Heart left ventricle (tissue), 13 donors: ENCODE measurements at regions not wholly inside any gene's neighbourhood (a gene's known extent, or its start where the extent isn't known, plus 50 kb on each side); places are given as distances from the start of the nearest gene placed in this dataset.

Experiments
- CTCF ChIP-seq, 12 donors: fragments of 200-600 bp; sonication (generic) in 4 of 12; IDR thresholded peaks; one replicate each; pipeline versions ENCODE4 v1.5.0 to v1.8.0; 2018 to 2022; ENCODE audit warnings: antibody characterized with exemption in 12 of 12, mild to moderate bottlenecking in 5 of 12
- POLR2A ChIP-seq, 2 donors: fragments of 450-650 bp; IDR thresholded peaks; one replicate each; pipeline ENCODE4 v1.6.1; 2017; ENCODE audit warnings: antibody characterized with exemption in 2 of 2, mild to moderate bottlenecking in 2 of 2, moderate library complexity in 2 of 2
- donor health status: ischemic (EF 13 %, LVEDD 7.1; RV severe dilation, severe dysfunction).
- donor health status: DM: no; HTN: yes; CAD: no.
- donor health status: DM: no; HTN: no; CAD: no.
- donor health status: ischemic (EF 25% LVEDD 6.9; RV normal size, moderate dysfunction).
- donor health status: ischemic (EF 25% LVEDD 5.7; RV mildly dilated, moderate dysfunction).
- donor health status: ischemic (EF 35%, LVEDD 5.7; RV mildly dilated, moderate dysfunction).
- donor health status: nonischemic (EF 11% LVEDD 7.7; RV severe dilation, severe dysfunction).
- donor health status: DM: yes; HTN: yes; CAD: no.
- donor health status: PGD.
- donor health status: ischemic (EF 29% LVEDD 5.4; RV normal size, mild dysfunction).
- donor health status: nonischemic (EF 23%, LVEDD 6.1; RV moderate dilation, normal function).

GRCh38 chr5:167348251-167348926 is 943.1 kb upstream of the WWC1 start:
- TF ChIP-seq CTCF (IDR thresholded peaks at IDR 0.05), result no peak
- no peak for TF ChIP-seq POLR2A (IDR thresholded peaks at IDR 0.05)
